ENCODE measurements at regions not wholly inside any gene's neighbourhood (a gene's known extent, or its start where the extent isn't known, plus 50 kb on each side); places are given as distances from the start of the nearest gene placed in this dataset.

GRCh38 chr5:51908215-51908614 lies 525.0 kb downstream of the ISL1 start:
- H3K9me3 ChIP-seq: no peaks in the 10 kb centered on the region
- TF ChIP-seq EP300 (IDR thresholded peaks at IDR 0.05; ENCODE audit: low read depth): no peak
- TF ChIP-seq, protein P1, sequence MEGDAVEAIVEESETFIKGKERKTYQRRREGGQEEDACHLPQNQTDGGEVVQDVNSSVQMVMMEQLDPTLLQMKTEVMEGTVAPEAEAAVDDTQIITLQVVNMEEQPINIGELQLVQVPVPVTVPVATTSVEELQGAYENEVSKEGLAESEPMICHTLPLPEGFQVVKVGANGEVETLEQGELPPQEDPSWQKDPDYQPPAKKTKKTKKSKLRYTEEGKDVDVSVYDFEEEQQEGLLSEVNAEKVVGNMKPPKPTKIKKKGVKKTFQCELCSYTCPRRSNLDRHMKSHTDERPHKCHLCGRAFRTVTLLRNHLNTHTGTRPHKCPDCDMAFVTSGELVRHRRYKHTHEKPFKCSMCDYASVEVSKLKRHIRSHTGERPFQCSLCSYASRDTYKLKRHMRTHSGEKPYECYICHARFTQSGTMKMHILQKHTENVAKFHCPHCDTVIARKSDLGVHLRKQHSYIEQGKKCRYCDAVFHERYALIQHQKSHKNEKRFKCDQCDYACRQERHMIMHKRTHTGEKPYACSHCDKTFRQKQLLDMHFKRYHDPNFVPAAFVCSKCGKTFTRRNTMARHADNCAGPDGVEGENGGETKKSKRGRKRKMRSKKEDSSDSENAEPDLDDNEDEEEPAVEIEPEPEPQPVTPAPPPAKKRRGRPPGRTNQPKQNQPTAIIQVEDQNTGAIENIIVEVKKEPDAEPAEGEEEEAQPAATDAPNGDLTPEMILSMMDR (IDR thresholded peaks at IDR 0.05): no peak
- TF ChIP-seq POLR2AphosphoS5 (IDR thresholded peaks at IDR 0.05): no peak
- no peak for TF ChIP-seq POLR2A (IDR thresholded peaks at IDR 0.05)
- H3K4me1 ChIP-seq: no peaks in the 10 kb centered on the region
- in situ Hi-C loops (cut with MboI; ENCODE audit: low pct_ligation_motif_present in 1 of 4, low pct_unique_long_range_greater_than_20kb in 1 of 4, low sequenced_read_pairs in 3 of 4): no loop called here
- intact Hi-C loops (cut with DNase I; ENCODE audit: low total_unique reads): no loop called here
- no peaks in the 10 kb centered on the region for H3K27me3 ChIP-seq
- H3K27ac ChIP-seq: no peak overlapping the region
- no peak overlapping the region for H3K4me3 ChIP-seq
- no peak for DNase-seq
- H3K36me3 ChIP-seq: no peaks in the 10 kb centered on the region

- no peaks in the 10 kb centered on the region for H3K36me3 ChIP-seq
- whole genome bisulfite sequencing, 2 donors (ENCODE audit: low coverage in 1 of 2): 33 to 79% methylated on average over 1 to 3 of the region's 3 CpGs
- TF ChIP-seq POLR2AphosphoS5 (IDR thresholded peaks at IDR 0.05): no peak
- TF ChIP-seq EP300 (IDR thresholded peaks at IDR 0.05; ENCODE audit: low read depth): no peak
- TF ChIP-seq POLR2A (IDR thresholded peaks at IDR 0.05): no peak
- TF ChIP-seq, protein P1 (IDR thresholded peaks at IDR 0.05): no peak
- no peak overlapping the region for H3K27ac ChIP-seq
- H3K27me3 ChIP-seq: no peaks in the 10 kb centered on the region
- intact Hi-C loops (cut with DNase I; ENCODE audit: low total_unique reads) (no loop called here), in situ Hi-C loops (cut with MboI; ENCODE audit: low pct_ligation_motif_present in 1 of 4, low pct_unique_long_range_greater_than_20kb in 1 of 4, low sequenced_read_pairs in 3 of 4) (no loop called here)
- DNase-seq: no peak
- no peak overlapping the region for H3K4me3 ChIP-seq
- no peaks in the 10 kb centered on the region for H3K4me1 ChIP-seq
- H3K9me3 ChIP-seq: no peaks in the 10 kb centered on the region
Observed at GRCh38 chr5:51944500-51945125, 561.4 kb downstream of the ISL1 start.

DNA sequence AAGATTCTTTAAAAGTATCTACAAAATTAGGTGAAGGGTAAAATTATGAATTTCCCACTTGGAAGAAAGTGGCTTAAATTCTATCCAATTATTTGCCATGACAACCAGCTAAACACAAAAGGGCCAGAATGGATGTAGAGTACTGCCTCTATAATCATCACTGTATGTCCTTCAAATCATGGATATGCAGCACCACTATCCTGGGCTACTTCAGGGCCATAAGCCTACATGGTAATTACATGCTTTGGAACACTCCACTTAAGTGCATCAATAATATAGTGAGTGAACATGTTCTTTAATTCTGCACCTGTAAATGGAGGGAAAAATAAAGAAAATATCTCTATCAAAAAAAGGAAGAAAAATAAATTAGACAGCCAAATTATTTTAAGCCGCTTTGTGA lies 575.2 kb downstream of the ISL1 start:
- H3K9me3 ChIP-seq: no peaks in the 10 kb centered on the region
- no peak for DNase-seq
- in situ Hi-C loops (cut with MboI; ENCODE audit: low pct_ligation_motif_present in 1 of 4, low pct_unique_long_range_greater_than_20kb in 1 of 4, low sequenced_read_pairs in 3 of 4): no loop called here
- no peaks in the 10 kb centered on the region for H3K27me3 ChIP-seq
- WGBS, 2 donors (ENCODE audit: low coverage in 1 of 2): 90 to 100% methylated on average over 1 of the region's 1 CpG
- no peaks in the 10 kb centered on the region for H3K36me3 ChIP-seq
- H3K4me1 ChIP-seq: no peaks in the 10 kb centered on the region
- intact Hi-C loops (cut with DNase I; ENCODE audit: low total_unique reads): no loop called here
- TF ChIP-seq, protein P1 (IDR thresholded peaks at IDR 0.05): no peak
- TF ChIP-seq EP300 (IDR thresholded peaks at IDR 0.05; ENCODE audit: low read depth) (no peak), POLR2A (IDR thresholded peaks at IDR 0.05) (no peak), POLR2AphosphoS5 (IDR thresholded peaks at IDR 0.05) (no peak)
- H3K4me3 ChIP-seq: no peak overlapping the region
- H3K27ac ChIP-seq: no peak overlapping the region

GRCh38 chr5:51960617-51961121 lies 577.4 kb downstream of the ISL1 start:
- Histone ChIP-seq H3K4me3 (no peak overlapping the region), H3K4me1 (no peaks in the 10 kb centered on the region), H3K9me3 (no peaks in the 10 kb centered on the region), H3K27me3 (no peaks in the 10 kb centered on the region), H3K27ac (no peak overlapping the region), H3K36me3 (no peaks in the 10 kb centered on the region)
- WGBS, 2 donors (ENCODE audit: low coverage in 1 of 2): 24 to 35% methylated on average over 2 of the region's 2 CpGs
- DNase-seq: no peak
- TF ChIP-seq, protein P1 (IDR thresholded peaks at IDR 0.05): peak; percentile 10 to 55 (median 38)
- TF ChIP-seq POLR2AphosphoS5 (IDR thresholded peaks at IDR 0.05): no peak
- TF ChIP-seq POLR2A (IDR thresholded peaks at IDR 0.05): no peak
- no peak for TF ChIP-seq EP300 (IDR thresholded peaks at IDR 0.05; ENCODE audit: low read depth)
- intact Hi-C loops (cut with DNase I; ENCODE audit: low total_unique reads) (no loop called here), in situ Hi-C loops (cut with MboI; ENCODE audit: low pct_ligation_motif_present in 1 of 4, low pct_unique_long_range_greater_than_20kb in 1 of 4, low sequenced_read_pairs in 3 of 4) (no loop called here)
